Gastroesophageal sphincter (tissue), 3 donors: ENCODE measurements at regions not wholly inside any gene's neighbourhood (a gene's known extent, or its start where the extent isn't known, plus 50 kb on each side); places are given as distances from the start of the nearest gene placed in this dataset.
A peak's percentile ranks its signal among the peaks of the same experiment; 100 is the strongest.

Experiments used
- CTCF ChIP-seq, 4 experiments: fragments of 200-600 bp in 2 of 4; fragments of 450-650 bp in 2 of 4; sonication (generic) in 1 of 4; IDR thresholded peaks; one replicate each; pipeline ENCODE4 v1.5.1; 2017 to 2019; ENCODE audit warnings: antibody characterized with exemption in 4 of 4, mild to moderate bottlenecking in 2 of 4, moderate library complexity in 2 of 4
- POLR2A ChIP-seq, 2 donors: fragments of 450-650 bp; IDR thresholded peaks; one replicate each; pipeline ENCODE4 v1.6.1; 2017; ENCODE audit warnings: antibody characterized with exemption in 2 of 2, mild to moderate bottlenecking in 2 of 2, moderate library complexity in 1 of 2
- POLR2AphosphoS5 ChIP-seq: sonication (generic); formaldehyde crosslinking; IDR thresholded peaks from one replicate; pipeline ENCODE4 v1.6.1; 2017; ENCODE audit warnings: antibody characterized with exemption

GRCh38 chr9:130770679-130771442 is 64.2 kb upstream of the ABL1 start:
- TF ChIP-seq CTCF (IDR thresholded peaks at IDR 0.05) (peak; percentile 59 to 75 (median 70)), POLR2AphosphoS5 (no peak), POLR2A (IDR thresholded peaks at IDR 0.05) (no peak)
